ENCODE measurements at regions not wholly inside any gene's neighbourhood (a gene's known extent, or its start where the extent isn't known, plus 50 kb on each side); places are given as distances from the start of the nearest gene placed in this dataset.
"Not testable (repeated sequence)": the region's sequence is repeated elsewhere in the genome, so short reads cannot be mapped to it uniquely, and the experiment has no call there.

GRCh38 chr11:92436034-92436920, 211.7 kb downstream of the FAT3 start:
- FAIRE-seq = no peak

GRCh38 chr11:92439133-92439532, 214.5 kb downstream of the FAT3 start:
- no peak for FAIRE-seq

GRCh38 chr11:92440701-92441442, 216.3 kb downstream of the FAT3 start:
- no peak for FAIRE-seq

- no peak for FAIRE-seq
These were observed 216.8 kb downstream of the FAT3 start for GRCh38 chr11:92441443-92441726.

GRCh38 chr11:92443199-92443598, 218.6 kb downstream of the FAT3 start:
- peak; percentile 29 for FAIRE-seq

GRCh38 chr11:92447586-92447985, 223.0 kb downstream of the FAT3 start:
- FAIRE-seq = no peak

- no peak for FAIRE-seq
These were observed 224.6 kb downstream of the FAT3 start for GRCh38 chr11:92449222-92449621.

GRCh38 chr11:92449780-92450179, 225.2 kb downstream of the FAT3 start:
- FAIRE-seq = no peak

GRCh38 chr11:92451063-92451462, 226.4 kb downstream of the FAT3 start:
- FAIRE-seq = no peak

- FAIRE-seq = no peak
These were observed 228.4 kb downstream of the FAT3 start for GRCh38 chr11:92453055-92453454.

GRCh38 chr11:92455210-92455790, 230.7 kb downstream of the FAT3 start:
- no peak for FAIRE-seq

- no peak for FAIRE-seq
These were observed 232.6 kb downstream of the FAT3 start for GRCh38 chr11:92457250-92457649.

GRCh38 chr11:92458486-92458885, 233.9 kb downstream of the FAT3 start:
- FAIRE-seq = no peak

- FAIRE-seq = no peak
These were observed 235.6 kb downstream of the FAT3 start for GRCh38 chr11:92460213-92460612.

GRCh38 chr11:92461447-92461846, 236.8 kb downstream of the FAT3 start:
- no peak for FAIRE-seq

GRCh38 chr11:92462821-92463220, 238.2 kb downstream of the FAT3 start:
- no peak for FAIRE-seq

- no peak for FAIRE-seq
These were observed 240.2 kb downstream of the FAT3 start for GRCh38 chr11:92464822-92465221.

GRCh38 chr11:92465410-92465809, 240.8 kb downstream of the FAT3 start:
- not testable (repeated sequence) for FAIRE-seq

- FAIRE-seq = no peak
These were observed 249.1 kb downstream of the FAT3 start for GRCh38 chr11:92473736-92474135.

- FAIRE-seq = no peak
These were observed 250.7 kb downstream of the FAT3 start for GRCh38 chr11:92475316-92475715.

- FAIRE-seq = no peak
These were observed 251.2 kb downstream of the FAT3 start for GRCh38 chr11:92475819-92476218.

GRCh38 chr11:92477686-92478085, 253.1 kb downstream of the FAT3 start:
- FAIRE-seq = no peak

GRCh38 chr11:92480499-92480898, 255.9 kb downstream of the FAT3 start:
- no peak for FAIRE-seq

GRCh38 chr11:92482492-92483060, 258.0 kb downstream of the FAT3 start:
- FAIRE-seq = no peak

Data from endometrium (tissue), 2 donors.